PC-9 (cell line): ENCODE measurements at regions not wholly inside any gene's neighbourhood (a gene's known extent, or its start where the extent isn't known, plus 50 kb on each side); places are given as distances from the start of the nearest gene placed in this dataset.
A peak's percentile ranks its signal among the peaks of the same experiment; 100 is the strongest.

ENCODE experiments used
- BruUV-seq: library from RNA; stranded (reverse); fragments of 400-500 nt; replicated peaks from 2 replicates; lab custom pipeline; 2021; lab: Mats Ljungman, UMichigan
- CTCF ChIA-PET: fragments of 300-600 bp; sonication (Branson Sonifier 250); formaldehyde crosslinking; loops from one replicate; lab custom pipeline; 2022; ENCODE audit warnings: antibody characterized with exemption; lab: Charles Lee
- POLR2A ChIA-PET: fragments of 300-600 bp; sonication (Branson Sonifier 250); formaldehyde crosslinking; loops from one replicate; lab custom pipeline; 2022; ENCODE audit warnings: antibody characterized with exemption; ENCODE audit not compliant: unreplicated experiment; lab: Charles Lee
- DNase-seq, 2 experiments: peaks; one replicate each; pipeline versions ENCODE4 v3.0.0 to v3.0.0-alpha.2; 2015 to 2022; ENCODE audit warnings: mixed read lengths in 1 of 2
- H2AFZ ChIP-seq: fragments of 200-600 bp; sonication (generic); 2 replicates; pipeline ENCODE4 v1.8.1; 2017; ENCODE audit warnings: antibody characterized with exemption
- H3F3A ChIP-seq: fragments of 200-600 bp; sonication (generic); 2 replicates; pipeline ENCODE4 v1.8.1; 2017; ENCODE audit warnings: antibody characterized with exemption, mild to moderate bottlenecking, low read depth; ENCODE audit not compliant: insufficient read depth
- H3K27ac ChIP-seq: fragments of 200-600 bp; sonication (generic); 2 replicates; pipeline ENCODE4 v1.6.1; 2016; ENCODE audit warnings: mixed run types
- H3K27me3 ChIP-seq: fragments of 200-600 bp; sonication (generic); 2 replicates; pipeline ENCODE4 v1.6.1; 2016; ENCODE audit warnings: low read depth, mixed run types; ENCODE audit not compliant: insufficient read depth
- H3K36me3 ChIP-seq: fragments of 200-600 bp; sonication (generic); 2 replicates; pipeline ENCODE4 v1.6.1; 2016; ENCODE audit warnings: low read depth, mixed run types
- H3K4me1 ChIP-seq: fragments of 200-600 bp; sonication (generic); replicated peaks from 2 replicates; pipeline ENCODE4 v1.6.1; 2016; ENCODE audit warnings: mixed run types; ENCODE audit not compliant: insufficient read depth
- H3K4me2 ChIP-seq: fragments of 200-600 bp; sonication (generic); 2 replicates; pipeline ENCODE4 v1.6.1; 2017; ENCODE audit warnings: mixed run types
- H3K4me3 ChIP-seq: fragments of 200-600 bp; sonication (generic); 2 replicates; pipeline ENCODE4 v1.6.1; 2016; ENCODE audit warnings: mixed run types
- H3K79me2 ChIP-seq: fragments of 200-600 bp; sonication (generic); 2 replicates; pipeline ENCODE4 v1.6.1; 2017; ENCODE audit warnings: low read depth, mixed run types
- H3K9me2 ChIP-seq: fragments of 200-600 bp; sonication (generic); 2 replicates; pipeline ENCODE4 v1.8.1; 2017; ENCODE audit warnings: mild to moderate bottlenecking; ENCODE audit not compliant: insufficient read depth
- H3K9me3 ChIP-seq: fragments of 200-600 bp; sonication (generic); 2 replicates; pipeline ENCODE4 v1.8.1; 2016; ENCODE audit warnings: low read depth; ENCODE audit not compliant: insufficient read depth
- H4K20me1 ChIP-seq: fragments of 200-600 bp; sonication (generic); 2 replicates; pipeline ENCODE4 v1.8.1; 2017; ENCODE audit not compliant: insufficient read depth
- CTCF ChIP-seq: fragments of 200-600 bp; sonication (generic); conservative IDR thresholded peaks from 2 replicates; pipeline ENCODE4 v1.6.1; 2017; ENCODE audit warnings: mixed run types, antibody characterized with exemption, mild to moderate bottlenecking, moderate library complexity
- EZH2 ChIP-seq: fragments of 200-600 bp; sonication (generic); IDR thresholded peaks from 2 replicates; pipeline ENCODE4 v1.8.0; 2017; ENCODE audit warnings: antibody characterized with exemption, low read depth
- intact Hi-C: fragments of 100-400 bp; cut with micrococcal nuclease; formaldehyde crosslinking; loops from one replicate; pipeline ENCODE4 v1.10.0; 2022; ENCODE audit not compliant: unreplicated experiment

- Histone ChIP-seq H3K9me3 (peaks cover under 1% of the 10 kb centered on the region; the same call in 1 of the 2 replicates), H3K79me2 (no peaks in the 10 kb centered on the region), H3K4me1 (peaks cover 13% of the 10 kb centered on the region), H4K20me1 (no peaks in the 10 kb centered on the region), H3K4me3 (no peak overlapping the region), H3K27ac (no peak overlapping the region), H3F3A (peaks cover 10% of the 10 kb centered on the region; the same call in 1 of the 2 replicates), H3K9me2 (no peaks in the 10 kb centered on the region), H2AFZ (peak overlapping the region; percentile 44; the same call in 1 of the 2 replicates), H3K36me3 (no peaks in the 10 kb centered on the region), H3K27me3 (no peaks in the 10 kb centered on the region), H3K4me2 (no peak overlapping the region)
- ChIA-PET POLR2A (no interaction called here), CTCF (no interaction called here)
- no peak for TF ChIP-seq CTCF
- no peak for TF ChIP-seq EZH2
- BruUV-seq, result no TSS peak
- intact Hi-C loops, result no loop called here
- DNase-seq, result no peak
Measured at GRCh38 chr20:54340667-54341081, 132.8 kb downstream of the PFDN4 start.

GRCh38 chr20:54342258-54342920, 133.0 kb upstream of the DOK5 start:
- peaks cover 25% of the 10 kb centered on the region for H3K4me1 ChIP-seq
- H3K27me3 ChIP-seq, result no peaks in the 10 kb centered on the region
- H3K79me2 ChIP-seq, result no peaks in the 10 kb centered on the region
- DNase-seq, result no peak
- H3K36me3 ChIP-seq, result no peaks in the 10 kb centered on the region
- H2AFZ ChIP-seq, result no peak overlapping the region
- H3K4me3 ChIP-seq, result no peak overlapping the region
- intact Hi-C loops, result no loop called here
- no peaks in the 10 kb centered on the region for H4K20me1 ChIP-seq
- TF ChIP-seq CTCF (no peak), EZH2 (no peak)
- peaks cover 13% of the 10 kb centered on the region; the same call in 1 of the 2 replicates for H3F3A ChIP-seq
- POLR2A ChIA-PET, result no interaction called here
- H3K9me3 ChIP-seq, result peaks cover 7% of the 10 kb centered on the region; the same call in 1 of the 2 replicates
- BruUV-seq, result no TSS peak
- no peak overlapping the region for H3K27ac ChIP-seq
- no peaks in the 10 kb centered on the region for H3K9me2 ChIP-seq
- CTCF ChIA-PET, result no interaction called here
- H3K4me2 ChIP-seq, result no peak overlapping the region

GRCh38 chr20:54343099-54343498, 132.3 kb upstream of the DOK5 start:
- TF ChIP-seq CTCF (no peak), EZH2 (no peak)
- Histone ChIP-seq H3K4me1 (peaks cover 25% of the 10 kb centered on the region), H3K9me3 (peaks cover 7% of the 10 kb centered on the region; the same call in 1 of the 2 replicates), H2AFZ (no peak overlapping the region), H3F3A (peaks cover 13% of the 10 kb centered on the region; the same call in 1 of the 2 replicates), H3K4me3 (no peak overlapping the region), H3K9me2 (no peaks in the 10 kb centered on the region), H4K20me1 (no peaks in the 10 kb centered on the region), H3K27ac (no peak overlapping the region), H3K36me3 (no peaks in the 10 kb centered on the region), H3K4me2 (no peak overlapping the region), H3K79me2 (no peaks in the 10 kb centered on the region), H3K27me3 (no peaks in the 10 kb centered on the region)
- no TSS peak for BruUV-seq
- intact Hi-C loops, result no loop called here
- ChIA-PET CTCF (no interaction called here), POLR2A (no interaction called here)
- no peak for DNase-seq
